ENCODE measurements at regions not wholly inside any gene's neighbourhood (a gene's known extent, or its start where the extent isn't known, plus 50 kb on each side); places are given as distances from the start of the nearest gene placed in this dataset.

- Histone ChIP-seq H3K9me3 (ENCODE audit: control insufficient read depth in 1 of 2, low read length in 2 of 2) (peaks cover 0 to 11% of the 10 kb centered on the region in 2 donors), H3K4me1 (ENCODE audit: control insufficient read depth in 1 of 2, insufficient read depth in 2 of 2, low read length in 2 of 2) (no peaks in the 10 kb centered on the region), H3K36me3 (ENCODE audit: control insufficient read depth in 1 of 2, insufficient read depth in 2 of 2, low read length in 2 of 2) (no peaks in the 10 kb centered on the region), H3K4me3 (ENCODE audit: low read depth in 1 of 2, low read length in 2 of 2) (no peak overlapping the region), H3K27ac (ENCODE audit: low read length) (no peak overlapping the region), H3K27me3 (ENCODE audit: low read depth, low read length) (no peaks in the 10 kb centered on the region)
Observed at GRCh38 chr4:153948041-153948440, 159.2 kb upstream of the SFRP2 start.

GRCh38 chr4:153947124-153947523 is 158.2 kb upstream of the SFRP2 start:
- no peaks in the 10 kb centered on the region for H3K27me3 ChIP-seq (ENCODE audit: low read depth, low read length)
- H3K9me3 ChIP-seq (ENCODE audit: control insufficient read depth in 1 of 2, low read length in 2 of 2), result peaks cover 0 to 11% of the 10 kb centered on the region in 2 donors

GRCh38 chr4:153945704-153946103 is 156.8 kb upstream of the SFRP2 start:
- H3K9me3 ChIP-seq (ENCODE audit: control insufficient read depth in 1 of 2, low read length in 2 of 2), result peaks cover 0 to 11% of the 10 kb centered on the region in 2 donors
- no peak overlapping the region for H3K27ac ChIP-seq (ENCODE audit: low read length)
- H3K27me3 ChIP-seq (ENCODE audit: low read depth, low read length), result no peaks in the 10 kb centered on the region
- H3K36me3 ChIP-seq (ENCODE audit: control insufficient read depth in 1 of 2, insufficient read depth in 2 of 2, low read length in 2 of 2), result no peaks in the 10 kb centered on the region
- no peaks in the 10 kb centered on the region for H3K4me1 ChIP-seq (ENCODE audit: control insufficient read depth in 1 of 2, insufficient read depth in 2 of 2, low read length in 2 of 2)
- no peak overlapping the region for H3K4me3 ChIP-seq (ENCODE audit: low read depth in 1 of 2, low read length in 2 of 2)

More at GRCh38 chr4:153947124-153947523, 158.2 kb upstream of the SFRP2 start:
- H3K36me3 ChIP-seq (ENCODE audit: control insufficient read depth in 1 of 2, insufficient read depth in 2 of 2, low read length in 2 of 2), result no peaks in the 10 kb centered on the region
- no peak overlapping the region for H3K4me3 ChIP-seq (ENCODE audit: low read depth in 1 of 2, low read length in 2 of 2)
- no peak overlapping the region for H3K27ac ChIP-seq (ENCODE audit: low read length)
- H3K4me1 ChIP-seq (ENCODE audit: control insufficient read depth in 1 of 2, insufficient read depth in 2 of 2, low read length in 2 of 2), result no peaks in the 10 kb centered on the region

GRCh38 chr4:153943738-153944415 is 155.0 kb upstream of the SFRP2 start:
- Histone ChIP-seq H3K4me1 (ENCODE audit: control insufficient read depth in 1 of 2, insufficient read depth in 2 of 2, low read length in 2 of 2) (no peaks in the 10 kb centered on the region), H3K27me3 (ENCODE audit: low read depth, low read length) (no peaks in the 10 kb centered on the region), H3K9me3 (ENCODE audit: control insufficient read depth in 1 of 2, low read length in 2 of 2) (peaks cover 0 to 11% of the 10 kb centered on the region in 2 donors), H3K36me3 (ENCODE audit: control insufficient read depth in 1 of 2, insufficient read depth in 2 of 2, low read length in 2 of 2) (no peaks in the 10 kb centered on the region), H3K27ac (ENCODE audit: low read length) (no peak overlapping the region), H3K4me3 (ENCODE audit: low read depth in 1 of 2, low read length in 2 of 2) (no peak overlapping the region)

GRCh38 chr4:153940916-153941315 is 152.0 kb upstream of the SFRP2 start:
- no peak overlapping the region for H3K27ac ChIP-seq (ENCODE audit: low read length)

GRCh38 chr4:153939570-153939969 is 150.7 kb upstream of the SFRP2 start:
- no peaks in the 10 kb centered on the region for H3K9me3 ChIP-seq (ENCODE audit: control insufficient read depth in 1 of 2, low read length in 2 of 2)
- H3K4me1 ChIP-seq (ENCODE audit: control insufficient read depth in 1 of 2, insufficient read depth in 2 of 2, low read length in 2 of 2), result peaks cover 0 to under 1% of the 10 kb centered on the region in 2 donors
- H3K4me3 ChIP-seq (ENCODE audit: low read depth in 1 of 2, low read length in 2 of 2), result no peak overlapping the region
- H3K27ac ChIP-seq (ENCODE audit: low read length), result no peak overlapping the region
- no peaks in the 10 kb centered on the region for H3K27me3 ChIP-seq (ENCODE audit: low read depth, low read length)
- H3K36me3 ChIP-seq (ENCODE audit: control insufficient read depth in 1 of 2, insufficient read depth in 2 of 2, low read length in 2 of 2), result no peaks in the 10 kb centered on the region

More at GRCh38 chr4:153940916-153941315, 152.0 kb upstream of the SFRP2 start:
- H3K9me3 ChIP-seq (ENCODE audit: control insufficient read depth in 1 of 2, low read length in 2 of 2), result peaks cover 0 to 7% of the 10 kb centered on the region in 2 donors
- no peaks in the 10 kb centered on the region for H3K4me1 ChIP-seq (ENCODE audit: control insufficient read depth in 1 of 2, insufficient read depth in 2 of 2, low read length in 2 of 2)
- H3K36me3 ChIP-seq (ENCODE audit: control insufficient read depth in 1 of 2, insufficient read depth in 2 of 2, low read length in 2 of 2), result no peaks in the 10 kb centered on the region
- no peaks in the 10 kb centered on the region for H3K27me3 ChIP-seq (ENCODE audit: low read depth, low read length)
- H3K4me3 ChIP-seq (ENCODE audit: low read depth in 1 of 2, low read length in 2 of 2), result no peak overlapping the region

GRCh38 chr4:153938994-153939393 is 150.1 kb upstream of the SFRP2 start:
- Histone ChIP-seq H3K27ac (ENCODE audit: low read length) (no peak overlapping the region), H3K9me3 (ENCODE audit: control insufficient read depth in 1 of 2, low read length in 2 of 2) (no peaks in the 10 kb centered on the region), H3K27me3 (ENCODE audit: low read depth, low read length) (no peaks in the 10 kb centered on the region), H3K36me3 (ENCODE audit: control insufficient read depth in 1 of 2, insufficient read depth in 2 of 2, low read length in 2 of 2) (no peaks in the 10 kb centered on the region), H3K4me3 (ENCODE audit: low read depth in 1 of 2, low read length in 2 of 2) (no peak overlapping the region), H3K4me1 (ENCODE audit: control insufficient read depth in 1 of 2, insufficient read depth in 2 of 2, low read length in 2 of 2) (peaks cover 0 to 3% of the 10 kb centered on the region in 2 donors)

GRCh38 chr4:153937289-153937688 is 148.4 kb upstream of the SFRP2 start:
- Histone ChIP-seq H3K9me3 (ENCODE audit: control insufficient read depth in 1 of 2, low read length in 2 of 2) (no peaks in the 10 kb centered on the region), H3K27me3 (ENCODE audit: low read depth, low read length) (no peaks in the 10 kb centered on the region), H3K27ac (ENCODE audit: low read length) (no peak overlapping the region), H3K36me3 (ENCODE audit: control insufficient read depth in 1 of 2, insufficient read depth in 2 of 2, low read length in 2 of 2) (no peaks in the 10 kb centered on the region), H3K4me3 (ENCODE audit: low read depth in 1 of 2, low read length in 2 of 2) (no peak overlapping the region), H3K4me1 (ENCODE audit: control insufficient read depth in 1 of 2, insufficient read depth in 2 of 2, low read length in 2 of 2) (peaks cover 0 to 4% of the 10 kb centered on the region in 2 donors)

- Histone ChIP-seq H3K27ac (ENCODE audit: low read length) (no peak overlapping the region), H3K4me1 (ENCODE audit: control insufficient read depth in 1 of 2, insufficient read depth in 2 of 2, low read length in 2 of 2) (peaks cover 0 to 11% of the 10 kb centered on the region in 2 donors), H3K4me3 (ENCODE audit: low read depth in 1 of 2, low read length in 2 of 2) (no peak overlapping the region), H3K27me3 (ENCODE audit: low read depth, low read length) (no peaks in the 10 kb centered on the region), H3K9me3 (ENCODE audit: control insufficient read depth in 1 of 2, low read length in 2 of 2) (no peaks in the 10 kb centered on the region), H3K36me3 (ENCODE audit: control insufficient read depth in 1 of 2, insufficient read depth in 2 of 2, low read length in 2 of 2) (no peaks in the 10 kb centered on the region)
Observed at GRCh38 chr4:153936121-153936520, 147.2 kb upstream of the SFRP2 start.

GRCh38 chr4:153934688-153935017 is 145.8 kb upstream of the SFRP2 start:
- H3K36me3 ChIP-seq (ENCODE audit: control insufficient read depth in 1 of 2, insufficient read depth in 2 of 2, low read length in 2 of 2), result no peaks in the 10 kb centered on the region
- no peaks in the 10 kb centered on the region for H3K9me3 ChIP-seq (ENCODE audit: control insufficient read depth in 1 of 2, low read length in 2 of 2)
- H3K27ac ChIP-seq (ENCODE audit: low read length), result peak overlapping the region; percentile 64
- H3K4me1 ChIP-seq (ENCODE audit: control insufficient read depth in 1 of 2, insufficient read depth in 2 of 2, low read length in 2 of 2), result peaks cover 0 to 24% of the 10 kb centered on the region in 2 donors
- H3K27me3 ChIP-seq (ENCODE audit: low read depth, low read length), result no peaks in the 10 kb centered on the region
- H3K4me3 ChIP-seq (ENCODE audit: low read depth in 1 of 2, low read length in 2 of 2), result no peak overlapping the region

GRCh38 chr4:153933915-153934687 is 145.2 kb upstream of the SFRP2 start:
- no peaks in the 10 kb centered on the region for H3K36me3 ChIP-seq (ENCODE audit: control insufficient read depth in 1 of 2, insufficient read depth in 2 of 2, low read length in 2 of 2)
- no peaks in the 10 kb centered on the region for H3K9me3 ChIP-seq (ENCODE audit: control insufficient read depth in 1 of 2, low read length in 2 of 2)
- H3K4me3 ChIP-seq (ENCODE audit: low read depth in 1 of 2, low read length in 2 of 2), result no peak overlapping the region
- peak overlapping the region; percentile 64 for H3K27ac ChIP-seq (ENCODE audit: low read length)
- peaks cover 0 to 24% of the 10 kb centered on the region in 2 donors for H3K4me1 ChIP-seq (ENCODE audit: control insufficient read depth in 1 of 2, insufficient read depth in 2 of 2, low read length in 2 of 2)
- no peaks in the 10 kb centered on the region for H3K27me3 ChIP-seq (ENCODE audit: low read depth, low read length)
